HEK293 (cell line): ENCODE measurements at regions not wholly inside any gene's neighbourhood (a gene's known extent, or its start where the extent isn't known, plus 50 kb on each side); places are given as distances from the start of the nearest gene placed in this dataset.

ENCODE experiments used
- OSR2 ChIP-seq: fragments of 450-650 bp; formaldehyde crosslinking; IDR thresholded peaks from 2 replicates; pipeline ENCODE4 v1.5.1; 2016; ENCODE audit warnings: missing biosample characterization, missing genetic modification characterization
- ZFP69B ChIP-seq: fragments of 450-650 bp; formaldehyde crosslinking; IDR thresholded peaks from 2 replicates; pipeline ENCODE4 v1.5.1; 2016; ENCODE audit warnings: missing biosample characterization, missing genetic modification characterization
- ZNF138 ChIP-seq: fragments of 450-650 bp; formaldehyde crosslinking; IDR thresholded peaks from 2 replicates; pipeline ENCODE4 v1.5.1; 2016; ENCODE audit warnings: missing biosample characterization, missing genetic modification characterization, borderline replicate concordance
- ZNF23 ChIP-seq: fragments of 450-650 bp; formaldehyde crosslinking; IDR thresholded peaks from 2 replicates; pipeline ENCODE4 v1.5.1; 2016; ENCODE audit warnings: missing biosample characterization, missing genetic modification characterization, borderline replicate concordance
- ZNF324 ChIP-seq: fragments of 450-650 bp; formaldehyde crosslinking; IDR thresholded peaks from 2 replicates; pipeline ENCODE4 v1.5.1; 2016; ENCODE audit warnings: missing biosample characterization, missing genetic modification characterization
- ZNF335 ChIP-seq: fragments of 450-650 bp; formaldehyde crosslinking; conservative IDR thresholded peaks from 2 replicates; pipeline ENCODE4 v1.5.1; 2016; ENCODE audit warnings: missing biosample characterization, missing genetic modification characterization
- ZNF404 ChIP-seq: fragments of 450-650 bp; formaldehyde crosslinking; IDR thresholded peaks from 2 replicates; pipeline ENCODE4 v1.5.1; 2017; ENCODE audit warnings: missing biosample characterization, missing genetic modification characterization
- ZNF596 ChIP-seq: fragments of 450-650 bp; IDR thresholded peaks from 2 replicates; pipeline ENCODE4 v1.5.0; 2018; ENCODE audit warnings: missing biosample characterization, mild to moderate bottlenecking, missing genetic modification characterization, moderate library complexity
- ZNF621 ChIP-seq: fragments of 450-650 bp; formaldehyde crosslinking; IDR thresholded peaks from 2 replicates; pipeline ENCODE4 v1.5.1; 2017; ENCODE audit warnings: missing biosample characterization, missing genetic modification characterization
- ZNF776 ChIP-seq: fragments of 450-650 bp; formaldehyde crosslinking; IDR thresholded peaks from 2 replicates; pipeline ENCODE4 v1.5.0; 2017; ENCODE audit warnings: missing biosample characterization, missing genetic modification characterization, borderline replicate concordance
- ZSCAN30 ChIP-seq: fragments of 450-650 bp; IDR thresholded peaks from 2 replicates; pipeline ENCODE4 v1.5.1; 2018; ENCODE audit warnings: missing biosample characterization, mild to moderate bottlenecking, missing genetic modification characterization, moderate library complexity
- TF ChIP-seq, protein P1 (sequence below): fragments of 450-650 bp; formaldehyde crosslinking; IDR thresholded peaks from 2 replicates; pipeline ENCODE4 v1.5.1; 2017; ENCODE audit warnings: missing biosample characterization, missing genetic modification characterization
- TF ChIP-seq, protein P2 (sequence below): fragments of 450-650 bp; IDR thresholded peaks from 2 replicates; pipeline ENCODE4 v1.5.1; 2018; ENCODE audit warnings: missing biosample characterization, mild to moderate bottlenecking, missing genetic modification characterization

DNA sequence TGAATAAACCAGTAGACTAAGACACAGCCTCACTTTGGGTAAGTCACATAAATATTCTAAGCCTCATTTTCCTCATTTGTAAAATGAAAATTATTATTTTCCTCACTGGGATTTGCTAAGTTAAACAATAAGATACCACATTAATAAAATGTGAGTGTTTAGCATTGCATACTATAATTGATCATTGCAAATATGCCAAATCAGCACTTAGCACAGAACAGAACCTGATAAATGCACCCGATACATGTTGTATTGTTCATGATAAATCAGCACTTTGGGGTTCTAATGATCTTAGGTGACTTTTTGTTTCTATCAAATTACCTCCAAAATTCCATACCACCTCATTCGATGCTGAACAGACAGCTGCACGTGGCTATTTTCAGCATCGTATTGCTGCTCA lies 50.2 kb upstream of the RAPGEF4 start (continued):
- no peak for TF ChIP-seq ZNF324
- no peak for TF ChIP-seq ZNF621 (tag by site-specific recombination)
- TF ChIP-seq, protein P1, sequence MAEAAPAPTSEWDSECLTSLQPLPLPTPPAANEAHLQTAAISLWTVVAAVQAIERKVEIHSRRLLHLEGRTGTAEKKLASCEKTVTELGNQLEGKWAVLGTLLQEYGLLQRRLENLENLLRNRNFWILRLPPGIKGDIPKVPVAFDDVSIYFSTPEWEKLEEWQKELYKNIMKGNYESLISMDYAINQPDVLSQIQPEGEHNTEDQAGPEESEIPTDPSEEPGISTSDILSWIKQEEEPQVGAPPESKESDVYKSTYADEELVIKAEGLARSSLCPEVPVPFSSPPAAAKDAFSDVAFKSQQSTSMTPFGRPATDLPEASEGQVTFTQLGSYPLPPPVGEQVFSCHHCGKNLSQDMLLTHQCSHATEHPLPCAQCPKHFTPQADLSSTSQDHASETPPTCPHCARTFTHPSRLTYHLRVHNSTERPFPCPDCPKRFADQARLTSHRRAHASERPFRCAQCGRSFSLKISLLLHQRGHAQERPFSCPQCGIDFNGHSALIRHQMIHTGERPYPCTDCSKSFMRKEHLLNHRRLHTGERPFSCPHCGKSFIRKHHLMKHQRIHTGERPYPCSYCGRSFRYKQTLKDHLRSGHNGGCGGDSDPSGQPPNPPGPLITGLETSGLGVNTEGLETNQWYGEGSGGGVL (tag by site-specific recombination): no peak
- TF ChIP-seq ZNF596 (tag by site-specific recombination): no peak
- TF ChIP-seq ZNF335: no peak
- TF ChIP-seq ZNF404 (tag by site-specific recombination): no peak
- no peak for TF ChIP-seq ZNF776 (tag by site-specific recombination)
- TF ChIP-seq ZSCAN30 (tag by site-specific recombination): no peak
- no peak for TF ChIP-seq ZNF138 (tag by site-specific recombination)
- TF ChIP-seq, protein P2, sequence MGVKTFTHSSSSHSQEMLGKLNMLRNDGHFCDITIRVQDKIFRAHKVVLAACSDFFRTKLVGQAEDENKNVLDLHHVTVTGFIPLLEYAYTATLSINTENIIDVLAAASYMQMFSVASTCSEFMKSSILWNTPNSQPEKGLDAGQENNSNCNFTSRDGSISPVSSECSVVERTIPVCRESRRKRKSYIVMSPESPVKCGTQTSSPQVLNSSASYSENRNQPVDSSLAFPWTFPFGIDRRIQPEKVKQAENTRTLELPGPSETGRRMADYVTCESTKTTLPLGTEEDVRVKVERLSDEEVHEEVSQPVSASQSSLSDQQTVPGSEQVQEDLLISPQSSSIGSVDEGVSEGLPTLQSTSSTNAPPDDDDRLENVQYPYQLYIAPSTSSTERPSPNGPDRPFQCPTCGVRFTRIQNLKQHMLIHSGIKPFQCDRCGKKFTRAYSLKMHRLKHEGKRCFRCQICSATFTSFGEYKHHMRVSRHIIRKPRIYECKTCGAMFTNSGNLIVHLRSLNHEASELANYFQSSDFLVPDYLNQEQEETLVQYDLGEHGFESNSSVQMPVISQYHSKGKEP: no peak
- TF ChIP-seq OSR2 (tag by site-specific recombination): no peak
- no peak for TF ChIP-seq ZFP69B (tag by site-specific recombination)
- TF ChIP-seq ZNF23 (tag by site-specific recombination): no peak
